ENCODE measurements at regions not wholly inside any gene's neighbourhood (a gene's known extent, or its start where the extent isn't known, plus 50 kb on each side); places are given as distances from the start of the nearest gene placed in this dataset.
"Not testable (repeated sequence)": the region's sequence is repeated elsewhere in the genome, so short reads cannot be mapped to it uniquely, and the experiment has no call there.

- no peak for DNase-seq
Observed at GRCh38 chr20:2203436-2203835, 92.4 kb upstream of the TGM3 start.

GRCh38 chr20:2204021-2204420 is 91.8 kb upstream of the TGM3 start:
- no peak for DNase-seq

- peak; percentile 54 to 88 (median 71) for DNase-seq
Observed at GRCh38 chr20:2206957-2207769, 88.6 kb upstream of the TGM3 start.

GRCh38 chr20:2207770-2208097 is 88.1 kb upstream of the TGM3 start:
- DNase-seq: no peak

GRCh38 chr20:2208897-2209296 is 86.9 kb upstream of the TGM3 start:
- no peak for DNase-seq

GRCh38 chr20:2210646-2211552 is 84.9 kb upstream of the TGM3 start:
- peak in 2 of 3 donors; percentile 42 to 51 for DNase-seq

- no peak for DNase-seq
Observed at GRCh38 chr20:2212456-2213015, 83.3 kb upstream of the TGM3 start.

GRCh38 chr20:2213401-2213800 is 82.4 kb upstream of the TGM3 start:
- DNase-seq: no peak

GRCh38 chr20:2217857-2218539 is 77.8 kb upstream of the TGM3 start:
- DNase-seq: no peak

GRCh38 chr20:2219481-2220006 is 76.3 kb upstream of the TGM3 start:
- DNase-seq: no peak

- no peak for DNase-seq
Observed at GRCh38 chr20:2220298-2220697, 75.5 kb upstream of the TGM3 start.

- DNase-seq: no peak
Observed at GRCh38 chr20:2221921-2222320, 73.9 kb upstream of the TGM3 start.

GRCh38 chr20:2223558-2224367 is 72.0 kb upstream of the TGM3 start:
- peak in 1 of 3 donors; percentile 63 for DNase-seq

- DNase-seq: no peak
Observed at GRCh38 chr20:2224368-2224639, 71.5 kb upstream of the TGM3 start.

GRCh38 chr20:2227285-2227684 is 68.5 kb upstream of the TGM3 start:
- DNase-seq: not testable (repeated sequence)

GRCh38 chr20:2227861-2228260 is 67.9 kb upstream of the TGM3 start:
- no peak for DNase-seq

GRCh38 chr20:2228926-2229325 is 66.9 kb upstream of the TGM3 start:
- no peak for DNase-seq

- no peak for DNase-seq
Observed at GRCh38 chr20:2230726-2231488, 64.9 kb upstream of the TGM3 start.

GRCh38 chr20:2231701-2232100 is 64.1 kb upstream of the TGM3 start:
- DNase-seq: no peak

GRCh38 chr20:2234598-2235191 is 61.1 kb upstream of the TGM3 start:
- DNase-seq: peak in 2 of 3 donors; percentile 32 to 60

Data from muscle of back (tissue), 3 donors.